ENCODE measurements at regions not wholly inside any gene's neighbourhood (a gene's known extent, or its start where the extent isn't known, plus 50 kb on each side); places are given as distances from the start of the nearest gene placed in this dataset.

GRCh38 chr15:93452537-93453211 is 363.7 kb upstream of the RGMA start:
- peak in 1 of 2 donors; percentile 53 for DNase-seq (ENCODE audit: low spot score in 2 of 2)
- Histone ChIP-seq H3K4me1 (peaks cover 0 to 27% (median 9%) of the 10 kb centered on the region in 4 donors), H3K9me3 (peaks cover 0 to 2% (median 0%) of the 10 kb centered on the region in 4 donors), H3K4me3 (no peak overlapping the region), H3K27me3 (no peaks in the 10 kb centered on the region), H3K36me3 (no peaks in the 10 kb centered on the region), H3K27ac (peak overlapping the region in 3 of 4 donors; percentile 13 to 86 (median 82))
- peak in 1 of 2 donors; percentile 54 for TF ChIP-seq EP300 (IDR thresholded peaks at IDR 0.05)
- no peak for TF ChIP-seq POLR2A (IDR thresholded peaks at IDR 0.05)

GRCh38 chr15:93451822-93452221 is 362.8 kb upstream of the RGMA start:
- no peak for DNase-seq (ENCODE audit: low spot score in 2 of 2)
- no peaks in the 10 kb centered on the region for H3K36me3 ChIP-seq
- peak overlapping the region in 1 of 4 donors; percentile 82 for H3K27ac ChIP-seq
- 32% methylated on average over 2 of the region's 2 CpGs for WGBS, 2 donors
- peaks cover 0 to 27% (median 9%) of the 10 kb centered on the region in 4 donors for H3K4me1 ChIP-seq
- no peaks in the 10 kb centered on the region for H3K27me3 ChIP-seq
- peaks cover 0 to 2% (median 0%) of the 10 kb centered on the region in 4 donors for H3K9me3 ChIP-seq
- H3K4me3 ChIP-seq, result no peak overlapping the region
- peak in 1 of 2 donors; percentile 44 for TF ChIP-seq EP300 (IDR thresholded peaks at IDR 0.05)
- TF ChIP-seq POLR2A (IDR thresholded peaks at IDR 0.05), result no peak

DNA sequence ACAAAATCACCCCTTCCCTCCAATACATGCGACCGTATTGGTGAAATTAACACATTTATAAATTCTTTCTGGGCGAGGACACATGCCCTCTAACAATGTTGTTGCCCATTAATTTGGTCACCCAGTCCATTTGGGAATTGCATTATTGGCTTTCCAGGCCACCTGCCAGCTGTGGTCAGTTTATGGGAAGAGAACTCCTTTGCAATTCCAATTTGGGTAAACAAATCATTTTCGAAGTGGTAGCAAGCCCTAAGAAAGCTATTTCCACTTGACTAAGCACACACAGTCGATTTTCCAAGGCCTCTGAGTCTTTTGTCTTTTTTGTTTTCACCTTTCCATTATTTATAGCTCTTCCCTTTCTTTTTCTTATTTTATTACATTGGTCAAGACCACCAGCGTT is 362.3 kb upstream of the RGMA start:
- H3K36me3 ChIP-seq, result no peaks in the 10 kb centered on the region
- peak overlapping the region in 1 of 4 donors; percentile 14 for H3K27ac ChIP-seq
- peak; percentile 50 to 60 for DNase-seq (ENCODE audit: low spot score in 2 of 2)
- no peak overlapping the region for H3K4me3 ChIP-seq
- no peaks in the 10 kb centered on the region for H3K27me3 ChIP-seq
- peaks cover 0 to 27% (median 9%) of the 10 kb centered on the region in 4 donors for H3K4me1 ChIP-seq
- H3K9me3 ChIP-seq, result peaks cover 0 to 2% (median 0%) of the 10 kb centered on the region in 4 donors
- 65 to 66% methylated on average over 6 of the region's 6 CpGs for WGBS, 2 donors
- TF ChIP-seq, protein P1, sequence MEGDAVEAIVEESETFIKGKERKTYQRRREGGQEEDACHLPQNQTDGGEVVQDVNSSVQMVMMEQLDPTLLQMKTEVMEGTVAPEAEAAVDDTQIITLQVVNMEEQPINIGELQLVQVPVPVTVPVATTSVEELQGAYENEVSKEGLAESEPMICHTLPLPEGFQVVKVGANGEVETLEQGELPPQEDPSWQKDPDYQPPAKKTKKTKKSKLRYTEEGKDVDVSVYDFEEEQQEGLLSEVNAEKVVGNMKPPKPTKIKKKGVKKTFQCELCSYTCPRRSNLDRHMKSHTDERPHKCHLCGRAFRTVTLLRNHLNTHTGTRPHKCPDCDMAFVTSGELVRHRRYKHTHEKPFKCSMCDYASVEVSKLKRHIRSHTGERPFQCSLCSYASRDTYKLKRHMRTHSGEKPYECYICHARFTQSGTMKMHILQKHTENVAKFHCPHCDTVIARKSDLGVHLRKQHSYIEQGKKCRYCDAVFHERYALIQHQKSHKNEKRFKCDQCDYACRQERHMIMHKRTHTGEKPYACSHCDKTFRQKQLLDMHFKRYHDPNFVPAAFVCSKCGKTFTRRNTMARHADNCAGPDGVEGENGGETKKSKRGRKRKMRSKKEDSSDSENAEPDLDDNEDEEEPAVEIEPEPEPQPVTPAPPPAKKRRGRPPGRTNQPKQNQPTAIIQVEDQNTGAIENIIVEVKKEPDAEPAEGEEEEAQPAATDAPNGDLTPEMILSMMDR (IDR thresholded peaks at IDR 0.05), result no peak
- TF ChIP-seq EP300 (IDR thresholded peaks at IDR 0.05), result peak in 1 of 2 donors; percentile 44
- no peak for TF ChIP-seq POLR2A (IDR thresholded peaks at IDR 0.05)

DNA sequence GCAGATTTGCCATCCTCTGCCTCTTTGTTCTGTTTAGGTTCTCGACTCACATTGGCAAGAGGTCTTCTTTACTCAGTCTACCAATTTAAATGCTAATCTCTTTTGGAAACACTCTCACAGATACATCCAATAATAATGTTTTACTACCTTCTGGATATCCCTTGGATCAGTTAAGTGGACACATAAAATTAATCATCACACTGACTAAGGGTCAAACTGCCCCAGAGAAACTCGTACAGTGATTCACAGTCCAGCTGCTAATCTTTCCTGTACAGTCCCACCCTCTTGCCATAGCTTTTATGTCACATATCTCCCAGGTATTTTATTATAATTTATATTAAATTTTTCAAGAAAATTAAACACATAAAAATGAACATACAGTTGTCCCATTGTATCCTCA is 360.8 kb upstream of the RGMA start:
- 59 to 64% methylated on average over 2 of the region's 2 CpGs for WGBS, 2 donors
- no peaks in the 10 kb centered on the region for H3K27me3 ChIP-seq
- no peak for DNase-seq (ENCODE audit: low spot score in 2 of 2)
- H3K4me1 ChIP-seq, result peaks cover 0 to 27% (median 9%) of the 10 kb centered on the region in 4 donors
- H3K36me3 ChIP-seq, result no peaks in the 10 kb centered on the region
- H3K4me3 ChIP-seq, result no peak overlapping the region
- H3K9me3 ChIP-seq, result peaks cover 0 to 2% (median 0%) of the 10 kb centered on the region in 4 donors
- no peak for TF ChIP-seq POLR2A (IDR thresholded peaks at IDR 0.05)
- TF ChIP-seq EP300 (IDR thresholded peaks at IDR 0.05), result no peak
- TF ChIP-seq, protein P1 (IDR thresholded peaks at IDR 0.05), result no peak
- peak overlapping the region in 1 of 4 donors; percentile 17 for H3K27ac ChIP-seq

GRCh38 chr15:93438310-93438709 is 349.3 kb upstream of the RGMA start:
- H3K4me3 ChIP-seq, result no peak overlapping the region
- no peak overlapping the region for H3K27ac ChIP-seq
- H3K4me1 ChIP-seq, result no peaks in the 10 kb centered on the region
- no peaks in the 10 kb centered on the region for H3K9me3 ChIP-seq
- no peak for DNase-seq (ENCODE audit: low spot score in 2 of 2)
- H3K36me3 ChIP-seq, result no peaks in the 10 kb centered on the region
- WGBS, 2 donors, result 62 to 73% methylated on average over 4 of the region's 4 CpGs
- TF ChIP-seq, protein P1 (IDR thresholded peaks at IDR 0.05), result no peak
- TF ChIP-seq EP300 (IDR thresholded peaks at IDR 0.05) (no peak), POLR2A (IDR thresholded peaks at IDR 0.05) (no peak)
- H3K27me3 ChIP-seq, result peaks cover 0 to under 1% of the 10 kb centered on the region in 2 donors

GRCh38 chr15:93432474-93432873 is 343.5 kb upstream of the RGMA start:
- no peak overlapping the region for H3K27ac ChIP-seq
- DNase-seq (ENCODE audit: low spot score in 2 of 2), result no peak
- no peaks in the 10 kb centered on the region for H3K36me3 ChIP-seq
- H3K4me3 ChIP-seq, result no peak overlapping the region
- no peaks in the 10 kb centered on the region for H3K27me3 ChIP-seq
- WGBS, 2 donors, result 94% methylated on average over 28 of the region's 28 CpGs
- peaks cover 0 to 4% (median 0%) of the 10 kb centered on the region in 4 donors for H3K9me3 ChIP-seq
- H3K4me1 ChIP-seq, result peaks cover 0 to 12% (median 0%) of the 10 kb centered on the region in 4 donors
- TF ChIP-seq EP300 (IDR thresholded peaks at IDR 0.05), result no peak

Data from tibial nerve (tissue), 4 donors.